Muscle of arm (tissue), 1 donor: ENCODE measurements at regions not wholly inside any gene's neighbourhood (a gene's known extent, or its start where the extent isn't known, plus 50 kb on each side); places are given as distances from the start of the nearest gene placed in this dataset.

Experiments used
- DNase-seq: peaks from one replicate; pipeline ENCODE4 v3.0.0-alpha.2; 2013

DNA sequence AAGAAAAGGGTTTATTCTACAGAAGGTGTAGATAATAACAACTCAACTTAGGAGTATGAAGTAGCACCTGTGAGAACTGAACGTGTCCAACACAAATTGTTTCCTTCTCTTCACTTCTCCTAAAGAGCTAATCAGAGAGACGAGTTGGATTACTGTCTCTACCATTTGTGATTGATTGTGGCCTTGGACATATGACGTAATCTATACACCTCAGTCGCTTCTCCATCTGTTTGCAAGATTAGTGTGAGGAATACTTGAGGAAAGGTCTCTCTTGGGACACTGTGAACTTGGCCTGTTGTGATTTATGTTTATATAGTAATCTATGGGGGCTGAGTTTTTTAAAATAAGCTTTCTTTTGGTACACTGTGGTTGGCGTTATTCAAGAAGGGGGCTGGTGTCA, 182.0 kb downstream of the ZNF330 start:
- DNase-seq, result no peak

DNA sequence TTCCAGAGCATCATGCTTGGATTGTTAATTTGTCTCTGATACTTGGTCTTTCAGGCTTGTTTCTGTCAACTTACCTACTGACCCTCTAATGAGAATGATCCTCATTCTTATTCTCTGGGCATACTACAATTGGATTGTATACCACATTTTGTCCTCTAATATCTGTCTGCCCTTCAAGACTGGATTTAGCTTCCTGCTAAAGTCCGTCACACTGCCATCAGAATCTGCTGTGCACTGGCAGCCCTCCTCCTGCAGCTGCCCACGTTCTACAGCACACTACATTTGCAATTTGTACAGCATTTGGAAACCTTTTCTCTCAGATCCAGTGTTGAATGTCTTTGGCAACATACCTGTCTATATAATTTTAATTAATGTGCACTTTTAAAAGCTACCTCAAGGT, 183.1 kb downstream of the ZNF330 start:
- DNase-seq, result no peak

DNA sequence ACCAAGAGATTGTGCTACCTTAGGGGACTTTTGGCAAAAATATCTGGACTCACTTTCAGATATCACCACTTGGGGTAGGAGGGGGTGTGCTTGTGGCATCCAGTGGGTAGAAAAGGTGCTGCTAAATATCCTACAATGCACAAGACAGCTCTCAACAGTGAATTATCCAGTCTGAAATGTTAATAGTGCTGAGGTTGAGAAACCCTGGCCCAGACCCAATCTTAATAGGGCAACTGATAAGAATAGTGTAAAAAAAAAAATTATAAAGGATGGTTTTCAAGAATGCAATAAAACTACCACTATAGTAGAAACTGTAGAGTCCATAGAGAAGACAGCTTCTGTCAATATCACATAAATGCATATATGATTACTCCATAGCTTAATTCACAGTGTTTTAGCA, 185.5 kb downstream of the ZNF330 start:
- DNase-seq, result no peak

DNA sequence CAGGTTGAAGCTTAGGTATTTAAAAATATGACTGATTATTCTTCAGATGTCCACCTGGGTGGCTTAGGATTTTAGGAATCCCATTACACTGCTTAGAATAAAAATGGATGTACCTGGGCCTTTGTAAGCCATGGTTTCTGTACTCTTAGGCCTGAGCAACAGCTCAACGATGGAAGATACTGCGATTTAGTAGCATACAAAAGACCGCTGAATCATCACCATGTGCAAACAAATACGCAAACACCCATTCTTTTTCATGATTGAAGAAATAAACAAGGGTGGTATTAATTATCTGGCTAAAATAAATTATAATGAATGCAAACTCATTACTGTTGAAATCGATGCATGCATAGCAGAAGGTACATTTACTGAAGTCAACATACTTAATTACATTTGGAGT, 188.9 kb downstream of the ZNF330 start:
- DNase-seq, result no peak

DNA sequence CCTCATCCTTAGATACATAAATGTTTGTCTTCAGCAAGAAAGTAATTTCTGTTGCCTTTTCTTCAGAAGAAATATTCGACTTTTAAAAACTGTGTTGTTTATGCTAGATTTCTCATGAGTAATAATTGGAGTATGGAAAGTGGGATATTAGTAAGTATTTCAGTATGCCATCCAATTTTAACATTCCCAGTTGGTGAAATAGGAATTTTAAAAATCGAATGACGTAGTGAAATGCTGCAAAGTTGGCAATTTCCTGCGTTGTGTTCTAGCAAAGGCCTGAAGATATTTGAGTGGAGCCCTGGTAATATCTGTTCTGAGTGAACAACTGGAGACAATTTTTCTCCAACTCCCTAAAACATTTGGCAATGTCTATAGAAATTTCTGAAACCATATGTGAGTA, 190.1 kb downstream of the ZNF330 start:
- DNase-seq, result no peak

DNA sequence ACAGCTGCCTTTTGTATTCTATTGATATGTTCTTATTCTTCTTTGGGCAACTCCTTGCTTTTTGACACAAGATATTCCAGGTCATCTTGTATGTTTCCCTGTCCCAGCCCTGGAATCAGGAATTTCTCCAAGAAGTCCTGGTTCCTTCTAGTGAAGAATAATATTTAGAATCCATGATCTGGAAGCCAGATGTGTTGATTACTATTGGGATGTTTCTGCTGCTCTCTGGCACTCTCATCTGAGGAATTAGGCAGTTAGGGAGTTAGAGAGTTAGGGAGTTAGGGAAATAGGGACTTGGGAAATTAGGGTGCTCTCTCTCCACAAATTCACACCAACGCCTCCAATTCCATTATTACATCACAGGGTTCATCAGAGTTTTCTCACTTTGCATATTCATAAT, 191.2 kb downstream of the ZNF330 start:
- DNase-seq, result no peak

DNA sequence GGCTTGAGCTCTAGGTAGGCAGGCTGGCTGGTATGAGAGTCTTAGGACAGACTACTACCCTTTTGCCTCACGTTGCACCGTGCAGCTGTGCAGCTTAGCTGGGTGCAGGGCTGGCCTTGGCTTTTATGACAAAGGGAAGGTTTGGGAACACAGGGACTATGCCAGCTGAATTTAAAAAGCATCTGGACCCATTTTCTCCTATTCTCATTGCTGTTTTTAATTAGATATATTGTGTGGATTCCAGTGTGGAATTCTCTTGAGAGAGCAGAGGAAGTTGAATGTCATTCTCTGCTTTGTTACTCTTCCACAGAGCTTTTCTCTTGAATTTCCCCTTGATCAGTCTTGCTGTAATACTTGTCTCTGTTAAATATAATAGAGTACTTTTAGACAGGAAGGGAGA, 192.7 kb downstream of the ZNF330 start:
- DNase-seq, result no peak

DNA sequence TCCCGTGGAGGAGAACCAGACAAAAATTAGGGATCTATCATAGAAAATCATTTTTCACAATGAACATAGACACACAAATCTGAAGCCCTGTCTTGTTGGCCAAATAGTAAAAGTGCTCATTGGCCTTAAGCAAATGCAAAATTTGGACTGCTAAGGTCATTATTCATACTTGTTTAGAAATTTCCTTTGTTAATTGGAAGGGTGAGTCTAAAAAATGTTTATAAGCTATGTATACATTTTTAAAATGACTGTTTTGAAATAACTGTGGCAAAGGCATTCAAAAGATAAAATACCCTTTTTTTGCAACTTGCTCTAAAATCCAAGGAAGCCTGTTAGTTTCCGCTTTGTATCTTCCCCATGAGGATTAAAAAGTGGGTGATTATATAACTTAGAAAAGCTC, 195.0 kb downstream of the ZNF330 start:
- DNase-seq, result no peak

DNA sequence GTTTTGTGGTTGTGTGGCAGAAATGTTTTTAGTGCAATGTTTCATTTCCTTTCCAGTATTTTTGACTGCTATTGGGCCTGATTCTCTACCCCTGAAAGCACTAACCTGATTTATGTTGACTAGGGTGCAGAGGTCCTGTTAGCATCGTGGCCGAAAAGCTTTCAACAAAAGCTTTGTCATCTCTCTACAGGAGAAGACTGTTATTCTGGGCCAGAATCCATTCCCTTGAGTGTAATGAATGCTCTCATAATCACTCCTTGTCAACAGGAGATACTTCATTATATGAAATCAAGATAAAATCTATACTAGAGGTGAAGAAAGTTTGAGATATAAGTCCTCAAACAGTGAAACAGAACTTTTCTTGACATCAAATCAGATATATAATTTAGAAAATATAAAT, 195.5 kb downstream of the ZNF330 start:
- no peak for DNase-seq

DNA sequence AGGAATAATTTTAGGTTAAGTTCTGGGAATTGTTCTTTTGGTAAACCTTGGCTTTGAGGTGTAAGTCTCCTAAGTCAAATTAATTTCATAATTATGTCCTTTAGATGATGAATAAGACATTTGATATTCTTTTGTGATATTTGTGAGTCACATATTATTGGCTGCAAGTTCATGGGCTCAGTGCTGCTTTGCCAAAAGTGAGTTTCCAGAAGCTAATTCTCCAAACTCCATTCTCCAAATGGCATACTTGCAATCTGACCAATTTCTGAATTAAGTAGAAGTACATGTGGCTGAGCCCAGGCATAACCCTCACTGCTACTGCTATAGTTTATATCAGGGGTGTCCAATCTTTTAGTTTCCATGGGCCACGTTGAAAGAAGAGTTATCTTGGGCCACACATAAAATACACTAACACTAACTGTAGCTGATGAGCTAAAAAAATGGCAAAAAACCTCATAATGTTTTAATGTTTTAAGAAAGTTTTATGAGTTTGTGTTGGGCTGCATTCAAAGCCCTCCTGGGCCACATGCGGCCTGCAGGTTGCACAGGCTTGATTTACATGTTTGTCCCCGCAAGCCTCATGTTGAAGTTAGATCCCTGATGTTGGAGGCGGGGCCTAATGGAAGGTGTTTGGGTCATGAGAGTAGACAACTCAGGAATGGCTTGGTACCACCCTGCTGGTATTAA, 196.1 kb downstream of the ZNF330 start:
- no peak for DNase-seq

DNA sequence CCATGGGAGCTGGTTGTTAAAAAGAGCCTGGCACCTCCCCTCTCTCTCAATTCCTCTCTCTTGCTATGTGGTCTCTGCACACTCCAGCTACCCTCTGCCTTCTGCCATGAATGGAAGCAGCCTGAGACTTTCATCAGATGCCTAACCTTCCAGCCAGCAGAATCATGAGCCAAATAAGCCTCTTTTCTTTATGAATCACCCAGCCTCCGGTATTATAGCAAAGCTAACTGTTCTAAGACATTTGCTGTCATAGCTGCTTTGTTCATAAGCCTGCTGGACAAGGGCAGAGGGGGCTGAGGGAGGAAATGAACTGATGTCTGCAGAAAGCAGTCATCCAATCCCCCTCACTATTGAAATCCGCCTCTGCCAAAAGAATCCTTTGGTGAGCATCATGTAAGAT, 196.7 kb downstream of the ZNF330 start:
- no peak for DNase-seq

DNA sequence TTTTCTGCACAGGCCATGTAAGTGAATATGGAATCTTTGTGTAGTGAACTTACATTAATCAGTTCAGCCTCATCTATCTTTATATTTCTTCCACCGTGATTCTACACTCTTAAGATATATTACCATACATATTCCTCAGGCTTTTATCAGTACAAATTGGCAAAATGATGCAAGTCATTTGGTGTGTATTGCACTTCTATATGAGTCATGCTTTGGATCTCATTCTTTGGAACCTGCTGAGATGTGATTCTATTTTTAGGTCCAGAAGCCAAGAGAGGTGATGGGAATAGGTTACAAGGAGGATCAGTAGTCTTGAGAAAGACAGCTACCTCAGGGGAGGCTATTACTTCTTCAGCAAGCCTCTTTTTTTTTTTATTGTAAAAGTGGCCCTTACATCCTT, 204.4 kb downstream of the ZNF330 start:
- no peak for DNase-seq

DNA sequence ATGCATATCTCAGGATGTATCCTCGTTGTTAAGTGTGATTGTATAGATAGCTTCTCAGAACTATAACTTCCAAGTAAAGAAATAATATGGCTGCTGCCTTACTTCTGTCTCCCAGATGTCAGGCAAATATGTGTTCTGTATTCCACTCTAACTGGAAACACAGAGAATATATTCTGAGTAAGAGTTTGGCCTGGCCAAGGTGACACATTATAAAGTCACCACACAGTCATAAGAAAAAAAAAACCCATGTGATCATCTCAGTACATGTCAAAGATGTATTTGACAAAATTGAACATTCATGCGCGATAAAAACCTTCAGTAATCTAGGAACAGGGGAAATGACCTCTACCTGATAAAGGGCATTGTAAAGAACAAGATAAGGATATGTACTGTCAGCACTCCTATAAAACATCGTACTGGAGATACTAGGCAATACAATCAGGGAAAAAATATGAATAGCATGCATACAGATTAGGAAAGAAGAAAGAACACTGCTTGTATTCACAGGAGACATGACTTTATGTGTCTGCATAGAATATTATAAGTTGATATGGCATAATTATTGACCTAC, 207.1 kb downstream of the ZNF330 start:
- DNase-seq, result no peak

DNA sequence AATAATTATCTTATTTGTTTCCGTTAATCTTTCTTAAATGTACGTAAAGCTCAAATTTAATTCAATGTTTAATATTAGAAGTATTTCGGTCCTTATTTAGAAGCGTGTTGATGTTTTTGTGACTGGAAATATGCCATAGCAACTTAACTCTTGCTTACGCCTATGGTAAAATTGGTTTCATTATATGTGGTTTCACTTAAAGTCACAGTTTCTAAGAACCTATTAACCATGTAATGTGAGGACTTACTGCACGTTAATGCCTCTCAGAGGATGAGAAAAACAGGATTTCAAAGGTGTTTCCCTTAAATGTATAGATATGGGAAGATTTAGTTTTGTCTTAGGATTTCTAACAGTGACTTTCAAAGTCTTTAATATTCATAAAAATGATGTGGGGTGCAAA, 206.4 kb upstream of the IL15 start:
- no peak for DNase-seq

DNA sequence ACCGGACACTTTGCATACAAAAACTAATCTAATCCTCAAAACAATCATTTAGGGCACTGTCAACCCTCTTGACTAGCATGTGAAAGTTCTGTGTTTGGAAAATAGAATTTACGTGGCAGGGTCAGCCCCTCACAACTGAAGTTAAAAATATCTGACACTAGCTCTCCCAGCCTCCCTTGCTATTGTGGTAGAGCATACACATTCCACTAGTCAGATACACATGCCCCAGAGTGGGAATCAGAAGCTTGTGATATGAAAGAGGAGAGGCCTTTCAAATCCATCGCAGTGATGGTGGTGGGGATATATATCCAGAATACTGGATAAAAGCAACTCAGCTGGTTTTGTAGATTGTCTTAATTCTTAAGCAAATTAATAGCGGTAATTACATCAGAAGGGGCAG, 205.7 kb upstream of the IL15 start:
- no peak for DNase-seq

DNA sequence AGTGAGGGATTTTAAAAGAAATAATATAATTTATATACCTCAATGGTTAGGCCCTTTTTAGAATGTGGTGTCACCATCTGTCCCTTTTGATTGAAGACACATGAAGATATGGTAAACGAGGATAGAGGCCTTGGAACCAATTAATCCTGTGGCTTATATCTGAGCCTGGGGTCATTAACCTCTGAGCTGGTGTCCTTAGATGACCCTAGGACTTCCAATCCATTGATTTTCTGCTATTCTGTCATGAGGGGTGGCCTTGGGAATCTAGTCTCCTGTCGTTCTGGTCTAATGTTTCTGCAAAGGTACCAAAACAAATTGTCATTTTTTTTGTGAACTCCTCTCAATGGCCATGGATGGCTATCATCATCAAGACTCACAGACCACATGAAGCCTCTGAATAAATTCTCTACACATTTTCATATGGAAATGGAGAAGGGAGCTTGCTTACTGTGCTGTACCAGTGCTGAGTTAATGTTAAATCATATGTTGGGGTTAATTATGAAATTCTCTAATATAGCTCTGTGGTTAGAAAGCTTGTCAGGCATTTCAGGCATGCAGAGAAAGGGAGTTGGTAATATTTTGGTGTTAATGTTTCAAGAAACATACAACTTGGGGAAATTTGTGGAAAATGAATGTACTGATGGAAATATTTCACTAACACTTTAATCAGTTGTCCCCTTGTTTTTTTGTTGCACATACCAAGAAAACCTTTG, 204.2 kb upstream of the IL15 start:
- DNase-seq, result no peak

DNA sequence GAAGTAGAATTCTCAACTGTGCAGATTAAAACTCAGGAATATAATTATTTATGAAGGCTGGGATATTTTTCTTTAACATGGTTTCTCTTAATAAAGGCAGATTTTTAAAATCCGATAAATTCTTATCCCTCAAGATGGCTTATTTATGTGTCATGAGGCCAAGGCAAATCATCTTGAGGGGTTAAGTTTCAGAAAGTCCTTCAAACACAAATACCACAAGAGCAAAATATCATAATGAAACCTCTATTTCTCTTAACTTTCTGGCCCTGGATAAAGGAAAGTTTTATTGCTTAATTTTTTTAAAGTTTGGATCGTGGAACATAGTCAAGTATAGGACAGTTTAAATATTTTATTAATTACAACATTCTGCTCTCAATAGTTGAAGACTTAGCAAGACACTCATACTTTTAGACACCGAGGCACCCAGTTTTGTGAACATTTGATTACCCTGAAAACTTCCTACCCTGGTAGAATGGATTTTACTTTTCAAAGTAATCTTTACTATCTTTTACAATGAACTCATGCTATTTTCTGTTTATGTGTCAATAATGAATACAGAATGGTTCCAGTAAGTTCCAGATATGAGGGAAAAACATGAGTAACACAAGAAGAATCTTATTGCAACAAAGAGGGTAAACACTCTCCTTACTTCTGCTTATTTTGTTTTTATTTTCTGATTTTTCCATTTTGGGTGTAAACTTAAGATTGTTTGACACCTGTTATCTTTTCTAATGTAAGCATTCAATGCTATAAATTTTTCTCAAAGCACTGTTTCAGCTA, 200.7 kb upstream of the IL15 start:
- DNase-seq, result no peak

DNA sequence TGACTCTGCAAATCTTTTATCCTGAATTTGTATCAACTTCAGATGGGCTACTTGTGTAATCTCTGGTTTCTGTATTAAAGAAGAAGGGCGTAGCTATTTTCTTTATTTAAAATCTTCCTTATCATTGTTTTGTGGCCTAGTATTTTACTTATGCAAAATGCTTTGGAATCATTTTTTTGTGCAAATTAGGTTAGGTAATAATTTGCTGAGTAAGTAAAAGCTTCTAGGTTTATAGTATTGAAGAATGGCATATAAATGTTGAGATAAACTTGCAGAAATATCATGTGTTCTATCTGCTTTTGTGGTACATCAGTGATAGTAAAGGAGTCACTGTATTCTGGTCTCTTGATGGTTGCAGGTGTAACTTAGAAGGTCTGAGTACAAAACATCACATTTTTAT, 197.2 kb upstream of the IL15 start:
- no peak for DNase-seq

DNA sequence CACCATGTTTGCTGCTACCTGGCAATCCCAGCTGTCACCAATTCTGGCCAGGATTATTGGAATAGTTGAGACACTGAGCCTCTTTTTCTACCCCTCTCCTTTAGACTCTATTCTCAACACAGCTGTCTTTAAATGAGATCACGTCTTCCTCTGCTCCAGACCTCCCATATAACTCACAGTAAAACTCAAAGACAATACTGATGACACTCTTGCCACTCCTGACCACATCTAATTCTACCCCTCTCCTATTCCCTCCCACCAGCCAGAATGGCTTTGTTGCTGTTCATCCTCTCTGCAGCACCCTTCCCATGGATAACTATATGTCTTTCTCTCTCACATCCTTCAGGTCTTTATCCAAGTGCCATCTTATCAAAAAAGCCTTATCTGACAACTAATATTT, 188.6 kb upstream of the IL15 start:
- DNase-seq, result no peak

DNA sequence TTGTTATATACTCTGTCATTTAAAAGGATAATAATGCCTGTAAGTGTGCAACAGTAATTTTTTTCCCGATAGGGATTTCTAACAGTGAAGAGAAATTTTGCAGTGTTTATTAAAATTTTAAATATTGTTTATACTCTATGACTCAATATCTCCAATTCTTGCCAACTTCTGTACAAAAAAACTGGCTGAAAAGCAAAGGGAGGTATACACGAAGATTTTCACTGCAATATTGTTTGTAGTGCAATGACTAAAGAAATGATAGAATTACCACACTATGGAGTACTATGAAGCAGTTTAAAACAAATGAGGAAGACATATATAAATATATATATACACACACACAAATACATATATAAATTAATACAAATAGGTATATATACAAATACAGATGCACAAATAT, 187.9 kb upstream of the IL15 start:
- no peak for DNase-seq

DNA sequence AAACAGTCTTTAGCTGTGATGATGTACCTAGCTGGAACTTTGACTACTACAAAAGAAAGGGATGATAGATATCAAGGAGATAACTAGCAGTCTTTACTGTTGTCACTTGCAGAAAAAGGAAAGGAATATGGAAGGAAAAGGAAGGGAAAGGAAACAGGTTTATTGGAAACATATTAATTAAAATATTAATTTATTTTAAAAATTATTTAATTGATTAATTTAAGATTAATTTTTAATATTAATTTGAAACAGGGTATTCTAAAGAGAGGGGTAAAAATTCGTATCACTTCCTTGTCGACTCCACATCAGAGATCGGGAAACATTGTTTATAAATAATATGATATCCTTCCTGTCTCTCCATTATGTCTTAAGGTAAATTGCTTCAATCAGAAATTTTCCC, 186.5 kb upstream of the IL15 start:
- DNase-seq, result no peak

DNA sequence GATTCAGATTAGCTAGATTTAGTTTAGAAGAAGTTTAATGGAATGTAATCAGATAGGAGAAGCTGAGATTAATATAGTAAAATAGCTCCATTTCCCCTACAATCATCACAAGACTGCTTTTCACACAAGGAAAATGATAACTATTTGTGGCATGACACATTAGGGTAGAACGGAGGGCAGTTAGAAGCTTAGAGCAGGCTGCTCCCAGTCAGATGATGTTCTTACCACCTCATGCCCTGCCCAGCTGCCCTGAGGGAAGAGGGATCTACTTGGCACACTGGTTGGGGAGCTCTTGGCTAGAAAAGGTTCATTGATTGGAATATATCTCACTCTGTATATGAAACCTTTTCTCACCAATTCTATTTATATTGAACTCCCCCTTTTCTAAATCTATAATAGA, 180.7 kb upstream of the IL15 start:
- no peak for DNase-seq

DNA sequence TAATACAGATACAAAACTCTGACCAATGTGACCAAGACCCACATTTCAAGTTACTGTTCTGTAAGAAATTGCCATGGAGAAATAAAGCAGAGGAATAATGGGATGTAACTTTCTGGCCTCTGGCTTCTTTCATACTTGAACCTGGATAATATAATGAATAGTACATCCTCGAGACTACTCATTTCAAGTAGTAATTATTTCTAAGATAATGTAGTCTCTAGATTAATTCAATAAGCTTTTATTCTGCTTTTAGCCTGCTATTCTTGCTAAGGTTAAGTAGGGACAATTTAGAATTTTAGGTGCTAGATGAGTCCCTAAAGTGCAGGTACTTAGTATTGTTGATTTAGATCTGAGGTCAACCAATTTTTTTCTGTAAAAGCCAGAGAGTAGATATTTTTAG, 178.7 kb upstream of the IL15 start:
- DNase-seq, result no peak
